ENCODE measurements at regions not wholly inside any gene's neighbourhood (a gene's known extent, or its start where the extent isn't known, plus 50 kb on each side); places are given as distances from the start of the nearest gene placed in this dataset.
A peak's percentile ranks its signal among the peaks of the same experiment; 100 is the strongest.

GRCh38 chr2:190783513-190784263 lies 96.9 kb upstream of the GLS start:
- DNase-seq (ENCODE audit: low spot score) = no peak

GRCh38 chr2:190785334-190785733 lies 95.3 kb upstream of the GLS start:
- DNase-seq (ENCODE audit: low spot score) = no peak

- no peak for DNase-seq (ENCODE audit: low spot score)
Observed at GRCh38 chr2:190786404-190787166, 94.0 kb upstream of the GLS start.

- no peak for DNase-seq (ENCODE audit: low spot score)
Observed at GRCh38 chr2:190787743-190788235, 92.8 kb upstream of the GLS start.

- no peak for DNase-seq (ENCODE audit: low spot score)
Observed at GRCh38 chr2:190789074-190790004, 91.3 kb upstream of the GLS start.

GRCh38 chr2:190791347-190791975 lies 89.2 kb upstream of the GLS start:
- DNase-seq (ENCODE audit: low spot score) = no peak

GRCh38 chr2:190791976-190792575 lies 88.5 kb upstream of the GLS start:
- no peak for DNase-seq (ENCODE audit: low spot score)

GRCh38 chr2:190792956-190793888 lies 87.4 kb upstream of the GLS start:
- no peak for DNase-seq (ENCODE audit: low spot score)

- no peak for DNase-seq (ENCODE audit: low spot score)
Observed at GRCh38 chr2:190794377-190794776, 86.2 kb upstream of the GLS start.

GRCh38 chr2:190794790-190795189 lies 85.8 kb upstream of the GLS start:
- DNase-seq (ENCODE audit: low spot score) = no peak

- no peak for DNase-seq (ENCODE audit: low spot score)
Observed at GRCh38 chr2:190795686-190796085, 84.9 kb upstream of the GLS start.

GRCh38 chr2:190799999-190800398 lies 80.6 kb upstream of the GLS start:
- no peak for DNase-seq (ENCODE audit: low spot score)

- no peak for DNase-seq (ENCODE audit: low spot score)
Observed at GRCh38 chr2:190800528-190800927, 80.1 kb upstream of the GLS start.

- peak; percentile 58 for DNase-seq (ENCODE audit: low spot score)
Observed at GRCh38 chr2:190802129-190802528, 78.5 kb upstream of the GLS start.

GRCh38 chr2:190802626-190803209 lies 77.9 kb upstream of the GLS start:
- DNase-seq (ENCODE audit: low spot score) = no peak

- no peak for DNase-seq (ENCODE audit: low spot score)
Observed at GRCh38 chr2:190804182-190804795, 76.3 kb upstream of the GLS start.

GRCh38 chr2:190805126-190805525 lies 75.5 kb upstream of the GLS start:
- DNase-seq (ENCODE audit: low spot score) = no peak

- DNase-seq (ENCODE audit: low spot score) = no peak
Observed at GRCh38 chr2:190805843-190806242, 74.8 kb upstream of the GLS start.

- DNase-seq (ENCODE audit: low spot score) = no peak
Observed at GRCh38 chr2:190807886-190808285, 72.7 kb upstream of the GLS start.
